HEK293 (cell line): ENCODE measurements at regions not wholly inside any gene's neighbourhood (a gene's known extent, or its start where the extent isn't known, plus 50 kb on each side); places are given as distances from the start of the nearest gene placed in this dataset.

ENCODE experiments used
- CTCF ChIA-PET: fragments of 350-600 bp; formaldehyde crosslinking; extraction: SDS; loops from one replicate; lab custom pipeline; 2021; ENCODE audit warnings: antibody characterized with exemption; lab: Yijun Ruan, JAX
- POLR2A ChIA-PET: fragments of 300-600 bp; formaldehyde crosslinking; extraction: SDS; loops from one replicate; lab custom pipeline; 2020; ENCODE audit warnings: antibody characterized with exemption, inconsistent platforms; lab: Yijun Ruan, JAX
- H3K27ac ChIP-seq: fragments of 200-500 bp; sonication (Bioruptor generic); 2 replicates; pipeline ENCODE4 v1.5.1; 2014; ENCODE audit warnings: low read depth, low read length, control low read depth, inconsistent platforms; ENCODE audit errors: extremely low read depth
- H3K36me3 ChIP-seq, 2 experiments: fragments of 200-500 bp in 1 of 2; sonication (Bioruptor generic) in 1 of 2; 1 replicate in 1 of 2; 2 replicates in 1 of 2; pipeline ENCODE4 v1.5.1; 2014 to 2017; ENCODE audit warnings: inconsistent platforms in 2 of 2, low read length in 2 of 2; ENCODE audit not compliant: control insufficient read depth in 2 of 2, insufficient read depth in 1 of 2
- H3K4me1 ChIP-seq: fragments of 200-500 bp; sonication (Bioruptor generic); 2 replicates; pipeline ENCODE4 v1.5.1; 2014; ENCODE audit warnings: mild to moderate bottlenecking, low read length, inconsistent platforms; ENCODE audit not compliant: control insufficient read depth, insufficient read depth
- H3K4me3 ChIP-seq: 2 replicates; pipeline ENCODE4 v1.5.1; 2011; ENCODE audit warnings: low read depth, mild to moderate bottlenecking, control low read depth, low read length, moderate library complexity
- H3K9me3 ChIP-seq: fragments of 200-500 bp; sonication (Bioruptor generic); 2 replicates; pipeline ENCODE4 v1.5.1; 2014; ENCODE audit warnings: low read depth, low read length, inconsistent platforms; ENCODE audit not compliant: control insufficient read depth, insufficient read depth
- EGR2 ChIP-seq: fragments of 450-650 bp; formaldehyde crosslinking; IDR thresholded peaks from 2 replicates; pipeline ENCODE4 v1.5.1; 2016; ENCODE audit warnings: low read depth, missing biosample characterization, missing genetic modification characterization
- GLIS2 ChIP-seq: fragments of 450-650 bp; formaldehyde crosslinking; IDR thresholded peaks from 2 replicates; pipeline ENCODE4 v1.5.1; 2016; ENCODE audit warnings: missing biosample characterization, missing genetic modification characterization
- IKZF3 ChIP-seq: fragments of 450-650 bp; IDR thresholded peaks from 2 replicates; pipeline ENCODE4 v1.5.0; 2018; ENCODE audit warnings: missing biosample characterization, mild to moderate bottlenecking, missing genetic modification characterization, moderate library complexity
- KLF1 ChIP-seq: fragments of 450-650 bp; formaldehyde crosslinking; IDR thresholded peaks from 2 replicates; pipeline ENCODE4 v1.5.1; 2016; ENCODE audit warnings: missing biosample characterization, missing genetic modification characterization
- KLF7 ChIP-seq: fragments of 450-650 bp; formaldehyde crosslinking; IDR thresholded peaks from 2 replicates; pipeline ENCODE4 v1.5.1; 2016; ENCODE audit warnings: missing biosample characterization, missing genetic modification characterization, borderline replicate concordance
- YY2 ChIP-seq: fragments of 450-650 bp; formaldehyde crosslinking; IDR thresholded peaks from 2 replicates; pipeline ENCODE4 v1.5.1; 2016; ENCODE audit warnings: missing biosample characterization, missing genetic modification characterization
- ZBTB1 ChIP-seq: fragments of 450-650 bp; formaldehyde crosslinking; IDR thresholded peaks from 2 replicates; pipeline ENCODE4 v1.5.1; 2016; ENCODE audit warnings: missing biosample characterization, missing genetic modification characterization
- ZNF10 ChIP-seq: fragments of 450-650 bp; formaldehyde crosslinking; IDR thresholded peaks from 2 replicates; pipeline ENCODE4 v1.5.1; 2017; ENCODE audit warnings: missing biosample characterization, missing genetic modification characterization
- ZNF174 ChIP-seq: fragments of 450-650 bp; formaldehyde crosslinking; IDR thresholded peaks from 2 replicates; pipeline ENCODE4 v1.5.0; 2017; ENCODE audit warnings: missing biosample characterization, mild to moderate bottlenecking, missing genetic modification characterization
- ZNF274 ChIP-seq, 2 experiments: fragments of 200-500 bp in 1 of 2; fragments of 450-650 bp in 1 of 2; sonication (Bioruptor generic) in 1 of 2; formaldehyde crosslinking in 1 of 2; IDR thresholded peaks; 2 replicates each; pipeline versions ENCODE4 v1.5.1 to v1.6.1; 2014 to 2016; ENCODE audit warnings: borderline replicate concordance in 1 of 2, inconsistent platforms in 1 of 2, low read length in 1 of 2, missing biosample characterization in 1 of 2, missing genetic modification characterization in 1 of 2
- ZNF341 ChIP-seq: fragments of 450-650 bp; formaldehyde crosslinking; IDR thresholded peaks from 2 replicates; pipeline ENCODE4; 2016; ENCODE audit warnings: low read depth, missing biosample characterization, missing genetic modification characterization
- ZNF501 ChIP-seq: fragments of 450-650 bp; formaldehyde crosslinking; IDR thresholded peaks from 2 replicates; pipeline ENCODE4 v1.5.1; 2016; ENCODE audit warnings: missing biosample characterization, missing genetic modification characterization
- ZNF610 ChIP-seq: fragments of 450-650 bp; formaldehyde crosslinking; IDR thresholded peaks from 2 replicates; pipeline ENCODE4 v1.5.1; 2016; ENCODE audit warnings: missing biosample characterization, missing genetic modification characterization, borderline replicate concordance
- ZNF623 ChIP-seq: fragments of 450-650 bp; formaldehyde crosslinking; IDR thresholded peaks from 2 replicates; pipeline ENCODE4 v1.5.1; 2016; ENCODE audit warnings: missing biosample characterization, missing genetic modification characterization
- ZNF654 ChIP-seq: fragments of 450-650 bp; formaldehyde crosslinking; IDR thresholded peaks from 2 replicates; pipeline ENCODE4 v1.5.1; 2016; ENCODE audit warnings: low read depth, missing biosample characterization, missing genetic modification characterization
- ZNF658 ChIP-seq: fragments of 450-650 bp; formaldehyde crosslinking; IDR thresholded peaks from 2 replicates; pipeline ENCODE4; 2016; ENCODE audit warnings: missing biosample characterization, missing genetic modification characterization
- ZNF707 ChIP-seq: fragments of 450-650 bp; formaldehyde crosslinking; IDR thresholded peaks from 2 replicates; pipeline ENCODE4 v1.5.1; 2016; ENCODE audit warnings: missing biosample characterization, missing genetic modification characterization
- ZNF785 ChIP-seq: fragments of 450-650 bp; formaldehyde crosslinking; IDR thresholded peaks from 2 replicates; pipeline ENCODE4 v1.5.1; 2016; ENCODE audit warnings: missing biosample characterization, missing genetic modification characterization
- TF ChIP-seq, protein P1 (sequence below): fragments of 450-650 bp; formaldehyde crosslinking; IDR thresholded peaks from 2 replicates; pipeline ENCODE4 v1.5.1; 2016; ENCODE audit warnings: missing biosample characterization, missing genetic modification characterization
- TF ChIP-seq, protein P2 (sequence below): fragments of 450-650 bp; formaldehyde crosslinking; conservative IDR thresholded peaks from 2 replicates; pipeline ENCODE4 v1.5.1; 2016; ENCODE audit warnings: low read depth, missing biosample characterization, missing genetic modification characterization
- TF ChIP-seq, protein P3 (sequence below): fragments of 450-650 bp; formaldehyde crosslinking; IDR thresholded peaks from 2 replicates; pipeline ENCODE4 v1.5.1; 2017; ENCODE audit warnings: missing biosample characterization, missing genetic modification characterization

DNA sequence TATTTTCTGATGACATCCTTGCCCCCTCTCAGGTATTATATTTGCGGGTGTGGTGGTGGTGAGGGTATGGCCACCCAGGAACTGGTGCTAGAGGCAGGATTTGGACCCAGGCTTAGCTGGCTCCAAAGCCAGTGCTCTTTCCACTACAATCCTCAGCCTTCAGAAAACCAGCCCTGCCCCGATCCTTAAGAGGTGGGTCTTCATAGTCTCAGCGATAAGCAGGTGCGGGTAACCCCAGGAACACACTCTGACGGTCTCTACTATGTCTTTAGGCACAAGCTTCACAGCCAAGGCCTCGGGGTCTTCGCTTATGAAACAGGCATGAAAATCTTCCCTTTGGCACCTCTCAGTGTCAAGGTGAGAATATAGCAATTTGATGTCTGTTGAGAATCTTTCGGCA is 169.3 kb downstream of the FGF18 start:
- POLR2A ChIA-PET = no interaction called here
- H3K4me3 ChIP-seq = no peak overlapping the region
- H3K36me3 ChIP-seq = no peaks in the 10 kb centered on the region
- no peaks in the 10 kb centered on the region for H3K9me3 ChIP-seq
- TF ChIP-seq ZNF501 (tag by site-specific recombination) = no peak
- no peak for TF ChIP-seq ZNF174
- no peak for TF ChIP-seq ZNF623 (tag by site-specific recombination)
- no peak for TF ChIP-seq ZNF658 (tag by site-specific recombination)
- TF ChIP-seq, protein P1, sequence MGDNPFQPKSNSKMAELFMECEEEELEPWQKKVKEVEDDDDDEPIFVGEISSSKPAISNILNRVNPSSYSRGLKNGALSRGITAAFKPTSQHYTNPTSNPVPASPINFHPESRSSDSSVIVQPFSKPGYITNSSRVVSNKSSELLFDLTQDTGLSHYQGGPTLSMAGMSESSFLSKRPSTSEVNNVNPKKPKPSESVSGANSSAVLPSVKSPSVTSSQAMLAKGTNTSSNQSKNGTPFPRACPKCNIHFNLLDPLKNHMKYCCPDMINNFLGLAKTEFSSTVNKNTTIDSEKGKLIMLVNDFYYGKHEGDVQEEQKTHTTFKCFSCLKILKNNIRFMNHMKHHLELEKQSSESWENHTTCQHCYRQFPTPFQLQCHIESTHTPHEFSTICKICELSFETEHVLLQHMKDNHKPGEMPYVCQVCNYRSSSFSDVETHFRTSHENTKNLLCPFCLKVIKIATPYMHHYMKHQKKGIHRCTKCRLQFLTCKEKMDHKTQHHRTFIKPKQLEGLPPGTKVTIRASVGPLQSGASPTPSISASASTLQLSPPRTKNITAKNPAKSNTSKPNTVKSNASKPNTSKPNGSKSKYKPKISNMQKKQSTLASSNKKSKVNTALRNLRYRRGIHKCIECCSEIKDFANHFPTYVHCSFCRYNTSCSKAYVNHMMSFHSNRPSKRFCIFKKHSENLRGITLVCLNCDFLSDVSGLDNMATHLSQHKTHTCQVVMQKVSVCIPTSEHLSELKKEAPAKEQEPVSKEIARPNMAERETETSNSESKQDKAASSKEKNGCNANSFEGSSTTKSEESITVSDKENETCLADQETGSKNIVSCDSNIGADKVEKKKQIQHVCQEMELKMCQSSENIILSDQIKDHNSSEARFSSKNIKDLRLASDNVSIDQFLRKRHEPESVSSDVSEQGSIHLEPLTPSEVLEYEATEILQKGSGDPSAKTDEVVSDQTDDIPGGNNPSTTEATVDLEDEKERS = no peak
- TF ChIP-seq ZNF785 (tag by site-specific recombination) = no peak
- no peak for TF ChIP-seq EGR2 (tag by site-specific recombination)
- no peak for TF ChIP-seq ZNF274 (IDR thresholded peaks at IDR 0.05; ENCODE audit: low read length)
- no peak for TF ChIP-seq ZNF274 (tag by site-specific recombination; IDR thresholded peaks at IDR 0.05; ENCODE audit: borderline replicate concordance)
- TF ChIP-seq ZNF610 (tag by site-specific recombination) = no peak
- no peak for TF ChIP-seq ZNF10 (tag by site-specific recombination)
- no peak for TF ChIP-seq YY2 (tag by site-specific recombination)
- TF ChIP-seq IKZF3 (tag by site-specific recombination) = no peak
- TF ChIP-seq ZNF707 (tag by site-specific recombination) = no peak
- TF ChIP-seq ZNF654 (tag by site-specific recombination) = no peak
- TF ChIP-seq, protein P2, sequence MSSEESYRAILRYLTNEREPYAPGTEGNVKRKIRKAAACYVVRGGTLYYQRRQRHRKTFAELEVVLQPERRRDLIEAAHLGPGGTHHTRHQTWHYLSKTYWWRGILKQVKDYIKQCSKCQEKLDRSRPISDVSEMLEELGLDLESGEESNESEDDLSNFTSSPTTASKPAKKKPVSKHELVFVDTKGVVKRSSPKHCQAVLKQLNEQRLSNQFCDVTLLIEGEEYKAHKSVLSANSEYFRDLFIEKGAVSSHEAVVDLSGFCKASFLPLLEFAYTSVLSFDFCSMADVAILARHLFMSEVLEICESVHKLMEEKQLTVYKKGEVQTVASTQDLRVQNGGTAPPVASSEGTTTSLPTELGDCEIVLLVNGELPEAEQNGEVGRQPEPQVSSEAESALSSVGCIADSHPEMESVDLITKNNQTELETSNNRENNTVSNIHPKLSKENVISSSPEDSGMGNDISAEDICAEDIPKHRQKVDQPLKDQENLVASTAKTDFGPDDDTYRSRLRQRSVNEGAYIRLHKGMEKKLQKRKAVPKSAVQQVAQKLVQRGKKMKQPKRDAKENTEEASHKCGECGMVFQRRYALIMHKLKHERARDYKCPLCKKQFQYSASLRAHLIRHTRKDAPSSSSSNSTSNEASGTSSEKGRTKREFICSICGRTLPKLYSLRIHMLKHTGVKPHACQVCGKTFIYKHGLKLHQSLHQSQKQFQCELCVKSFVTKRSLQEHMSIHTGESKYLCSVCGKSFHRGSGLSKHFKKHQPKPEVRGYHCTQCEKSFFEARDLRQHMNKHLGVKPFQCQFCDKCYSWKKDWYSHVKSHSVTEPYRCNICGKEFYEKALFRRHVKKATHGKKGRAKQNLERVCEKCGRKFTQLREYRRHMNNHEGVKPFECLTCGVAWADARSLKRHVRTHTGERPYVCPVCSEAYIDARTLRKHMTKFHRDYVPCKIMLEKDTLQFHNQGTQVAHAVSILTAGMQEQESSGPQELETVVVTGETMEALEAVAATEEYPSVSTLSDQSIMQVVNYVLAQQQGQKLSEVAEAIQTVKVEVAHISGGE (tag by site-specific recombination) = no peak
- H3K27ac ChIP-seq = no peak overlapping the region
- H3K4me1 ChIP-seq = no peaks in the 10 kb centered on the region
- CTCF ChIA-PET = interaction anchor here (0.7 to 1.0 kb wide), 2 partner anchors 76 to 104 kb away, joined by 3 read pairs; no protein-coding TSS in a partner anchor

DNA sequence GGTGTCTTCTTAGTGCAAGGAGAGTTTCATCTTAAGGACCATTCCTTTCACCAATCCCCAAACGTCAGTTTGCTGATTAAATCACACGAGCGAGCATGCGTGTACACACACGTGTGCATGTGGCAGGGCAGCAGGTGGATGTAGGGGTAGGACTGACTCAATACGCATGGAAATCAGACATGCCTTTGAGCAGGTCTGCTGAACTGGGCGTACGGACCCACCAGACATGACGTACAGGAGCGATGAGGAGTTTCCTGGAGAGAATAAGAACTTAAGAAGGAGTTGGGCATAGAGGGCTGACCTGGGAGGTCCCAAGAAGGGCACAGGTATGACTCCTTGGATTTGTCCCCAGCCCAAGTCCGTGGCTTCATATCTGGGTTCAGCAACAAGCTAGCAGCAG is 170.0 kb downstream of the FGF18 start:
- Histone ChIP-seq H3K4me3 (no peak overlapping the region), H3K4me1 (no peaks in the 10 kb centered on the region), H3K27ac (no peak overlapping the region)
- POLR2A ChIA-PET = no interaction called here
- CTCF ChIA-PET = interaction anchor here (0.7 to 1.0 kb wide), 2 partner anchors 76 to 104 kb away, joined by 3 read pairs; no protein-coding TSS in a partner anchor
- no peak for TF ChIP-seq ZBTB1 (tag by site-specific recombination)
- TF ChIP-seq GLIS2 (tag by site-specific recombination) = no peak
- TF ChIP-seq ZNF785 (tag by site-specific recombination) = no peak
- TF ChIP-seq KLF7 (tag by site-specific recombination) = no peak
- no peak for TF ChIP-seq KLF1 (tag by site-specific recombination)
- TF ChIP-seq, protein P3, sequence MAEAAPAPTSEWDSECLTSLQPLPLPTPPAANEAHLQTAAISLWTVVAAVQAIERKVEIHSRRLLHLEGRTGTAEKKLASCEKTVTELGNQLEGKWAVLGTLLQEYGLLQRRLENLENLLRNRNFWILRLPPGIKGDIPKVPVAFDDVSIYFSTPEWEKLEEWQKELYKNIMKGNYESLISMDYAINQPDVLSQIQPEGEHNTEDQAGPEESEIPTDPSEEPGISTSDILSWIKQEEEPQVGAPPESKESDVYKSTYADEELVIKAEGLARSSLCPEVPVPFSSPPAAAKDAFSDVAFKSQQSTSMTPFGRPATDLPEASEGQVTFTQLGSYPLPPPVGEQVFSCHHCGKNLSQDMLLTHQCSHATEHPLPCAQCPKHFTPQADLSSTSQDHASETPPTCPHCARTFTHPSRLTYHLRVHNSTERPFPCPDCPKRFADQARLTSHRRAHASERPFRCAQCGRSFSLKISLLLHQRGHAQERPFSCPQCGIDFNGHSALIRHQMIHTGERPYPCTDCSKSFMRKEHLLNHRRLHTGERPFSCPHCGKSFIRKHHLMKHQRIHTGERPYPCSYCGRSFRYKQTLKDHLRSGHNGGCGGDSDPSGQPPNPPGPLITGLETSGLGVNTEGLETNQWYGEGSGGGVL (tag by site-specific recombination) = no peak
- no peak for TF ChIP-seq ZNF341
- TF ChIP-seq, all 188 proteins: peak for 0
- Histone ChIP-seq H3K9me3 (no peaks in the 10 kb centered on the region), H3K36me3 (no peaks in the 10 kb centered on the region)
